GM12878 (cell line): ENCODE measurements at regions not wholly inside any gene's neighbourhood (a gene's known extent, or its start where the extent isn't known, plus 50 kb on each side); places are given as distances from the start of the nearest gene placed in this dataset.

ENCODE experiments used
- ATAC-seq: fragments of 200-7000 bp; cut with Tn5 transposase; 3 replicates; pipeline ENCODE4 v1.9.1; 2020; ENCODE audit warnings: mild to moderate bottlenecking, moderate library complexity
- BruUV-seq: library from RNA; stranded (reverse); fragments of 400-500 nt; replicated peaks from 2 replicates; lab custom pipeline; 2021; lab: Mats Ljungman, UMichigan
- CTCF ChIA-PET: fragments of 300-600 bp; sonication (Branson Sonifier 250); formaldehyde crosslinking; extraction: SDS; loops from one replicate; lab custom pipeline; 2021; ENCODE audit warnings: inconsistent platforms; lab: Yijun Ruan, JAX
- POLR2A ChIA-PET: fragments of 350-600 bp; formaldehyde crosslinking; extraction: SDS; loops from one replicate; lab custom pipeline; 2021; ENCODE audit warnings: inconsistent platforms; lab: Charles Lee
- RAD21 ChIA-PET: fragments of 300-600 bp; sonication (Branson Sonifier 250); formaldehyde crosslinking; loops from one replicate; lab custom pipeline; 2023; ENCODE audit warnings: antibody characterized with exemption; ENCODE audit not compliant: unreplicated experiment; lab: Charles Lee
- SMC1A ChIA-PET: fragments of 300-600 bp; sonication (Branson Sonifier 250); formaldehyde crosslinking; loops from one replicate; lab custom pipeline; 2023; ENCODE audit not compliant: unreplicated experiment, uncharacterized antibody; lab: Charles Lee
- DNase-seq: peaks from one replicate; pipeline ENCODE4 v3.0.0-alpha.2; 2011; ENCODE audit warnings: low read depth, low spot score
- FAIRE-seq: peaks from 3 replicates; lab custom pipeline; 2011; peaks lifted over from hg19 to GRCh38; lab: Jason Lieb, UNC
- H2AFZ ChIP-seq: 2 replicates; pipeline ENCODE4 v1.6.0; 2011; ENCODE audit warnings: low read depth, low read length, control low read depth; ENCODE audit not compliant: control insufficient read depth
- H3K27ac ChIP-seq: 2 replicates; pipeline ENCODE4 v1.5.1; 2011; ENCODE audit warnings: control low read depth; ENCODE audit not compliant: control insufficient read depth, insufficient read depth
- H3K27me3 ChIP-seq, 2 experiments: replicated peaks in 1 of 2; 2 replicates each; pipeline versions ENCODE4 v1.6.0 to v1.6.1; 2011; ENCODE audit warnings: low read length in 1 of 2; ENCODE audit not compliant: control insufficient read depth in 2 of 2, insufficient read depth in 2 of 2
- H3K36me3 ChIP-seq, 2 experiments: 2 replicates each; pipeline ENCODE4 v1.5.1; 2011; ENCODE audit warnings: low read length in 1 of 2; ENCODE audit not compliant: control insufficient read depth in 2 of 2, insufficient read depth in 2 of 2
- H3K4me1 ChIP-seq: 2 replicates; pipeline ENCODE4 v1.6.1; 2011; ENCODE audit warnings: mild to moderate bottlenecking, low read length, moderate library complexity, mixed read lengths; ENCODE audit not compliant: control insufficient read depth, insufficient read depth
- H3K4me2 ChIP-seq: 2 replicates; pipeline ENCODE4 v1.6.0; 2011; ENCODE audit warnings: control low read depth; ENCODE audit not compliant: control insufficient read depth, insufficient read depth
- H3K4me3 ChIP-seq: fragments of 200-600 bp; sonication (generic); 2 replicates; pipeline ENCODE4 v1.5.1; 2016
- H3K79me2 ChIP-seq: 2 replicates; pipeline ENCODE4 v1.6.0; 2011; ENCODE audit warnings: low read length; ENCODE audit not compliant: control insufficient read depth, insufficient read depth
- H3K9ac ChIP-seq: 2 replicates; pipeline ENCODE4 v1.8.0; 2011; ENCODE audit warnings: low read length, control low read depth, mixed read lengths; ENCODE audit not compliant: control insufficient read depth, insufficient read depth
- H3K9me3 ChIP-seq: replicated peaks from 3 replicates; pipeline ENCODE4 v1.5.1; 2011; ENCODE audit warnings: mild to moderate bottlenecking, low read length; ENCODE audit not compliant: control insufficient read depth, insufficient read depth
- H4K20me1 ChIP-seq: 2 replicates; pipeline ENCODE4 v1.6.0; 2011; ENCODE audit not compliant: control insufficient read depth, insufficient read depth
- EED ChIP-seq: sonication (generic); IDR thresholded peaks from 2 replicates; pipeline ENCODE4 v1.6.1; 2016; ENCODE audit warnings: antibody characterized with exemption, low read depth
- POLR2AphosphoS2 ChIP-seq: IDR thresholded peaks from 2 replicates; pipeline ENCODE4 v1.6.1; 2011; ENCODE audit warnings: low read depth, mild to moderate bottlenecking, low read length, improper control_type of control experiment, moderate library complexity
- TCF7 ChIP-seq: IDR thresholded peaks from 2 replicates; pipeline ENCODE4 v1.6.1; 2014; ENCODE audit warnings: antibody characterized with exemption, borderline replicate concordance
- WGBS: methylation state at CpG from one replicate; pipeline ENCODE4 v1.1.6; 2016; ENCODE audit warnings: low lambda C conversion rate; ENCODE audit not compliant: insufficient replicate concordance, insufficient coverage; ENCODE audit errors: missing lambda C conversion rate; 5-methylcytosine and 5-hydroxymethylcytosine counted together
- in situ Hi-C: fragments of 300-500 bp; cut with MboI; formaldehyde crosslinking; loops from 9 replicates; pipeline ENCODE4 v1.14.3; 2018; ENCODE audit warnings: mixed read lengths
- intact Hi-C: fragments of 100-400 bp; cut with micrococcal nuclease; formaldehyde crosslinking; loops from one replicate; pipeline ENCODE4 v1.14.2; 2022; ENCODE audit not compliant: unreplicated experiment
- TF ChIP-seq, protein P1 (sequence below): fragments of 450-650 bp; IDR thresholded peaks from 2 replicates; pipeline ENCODE4 v1.6.1; 2018; ENCODE audit warnings: borderline replicate concordance, mild to moderate bottlenecking; ENCODE audit not compliant: partially characterized antibody
- TF ChIP-seq, protein P2 (sequence below): fragments of 450-650 bp; IDR thresholded peaks from 2 replicates; pipeline ENCODE4 v1.6.1; 2018; ENCODE audit warnings: mild to moderate bottlenecking, low read depth, moderate library complexity; ENCODE audit not compliant: partially characterized antibody

DNA sequence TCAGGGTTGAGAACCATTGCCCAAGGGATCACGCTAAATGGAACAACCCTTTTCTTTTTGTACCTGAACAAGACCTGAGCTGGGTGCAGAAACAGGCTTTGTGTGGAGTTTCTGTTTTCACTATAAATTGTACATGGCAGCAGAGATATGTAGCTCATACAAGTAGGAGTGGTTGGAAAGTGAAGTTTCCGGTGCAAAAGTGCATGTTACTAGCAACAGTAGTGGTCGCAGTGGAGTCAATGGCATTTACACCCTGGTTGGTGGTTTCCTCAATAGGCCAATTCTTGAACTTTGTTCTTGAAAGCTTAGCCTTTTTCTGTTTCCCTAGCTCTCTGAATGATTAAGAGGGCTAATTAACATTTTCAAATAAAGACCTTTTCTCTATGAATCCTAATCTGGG is 170.7 kb downstream of the NEBL start:
- H3K9me3 ChIP-seq = no peaks in the 10 kb centered on the region
- H3K4me2 ChIP-seq = no peak overlapping the region
- H3K4me3 ChIP-seq = no peak overlapping the region
- H4K20me1 ChIP-seq = no peaks in the 10 kb centered on the region
- no peaks in the 10 kb centered on the region for H3K79me2 ChIP-seq
- POLR2A ChIA-PET = no interaction called here
- in situ Hi-C loops (no loop called here), intact Hi-C loops (no loop called here)
- ATAC-seq = no peak
- no peak overlapping the region for H2AFZ ChIP-seq
- no peak overlapping the region for H3K27ac ChIP-seq
- CTCF ChIA-PET = no interaction called here
- H3K27me3 ChIP-seq = no peaks in the 10 kb centered on the region
- no peaks in the 10 kb centered on the region for H3K4me1 ChIP-seq
- 35% methylated on average over 3 of the region's 3 CpGs for WGBS
- RAD21 ChIA-PET = no interaction called here
- FAIRE-seq = no peak
- H3K9ac ChIP-seq = no peak overlapping the region
- DNase-seq = no peak
- no peak for TF ChIP-seq POLR2AphosphoS2
- H3K36me3 ChIP-seq = no peaks in the 10 kb centered on the region
- SMC1A ChIA-PET = interaction anchor here (0.7 to 1.3 kb wide), 2 partner anchors 9 to 16 kb away, joined by 3 read pairs; no protein-coding TSS in a partner anchor
- BruUV-seq = no TSS peak

DNA sequence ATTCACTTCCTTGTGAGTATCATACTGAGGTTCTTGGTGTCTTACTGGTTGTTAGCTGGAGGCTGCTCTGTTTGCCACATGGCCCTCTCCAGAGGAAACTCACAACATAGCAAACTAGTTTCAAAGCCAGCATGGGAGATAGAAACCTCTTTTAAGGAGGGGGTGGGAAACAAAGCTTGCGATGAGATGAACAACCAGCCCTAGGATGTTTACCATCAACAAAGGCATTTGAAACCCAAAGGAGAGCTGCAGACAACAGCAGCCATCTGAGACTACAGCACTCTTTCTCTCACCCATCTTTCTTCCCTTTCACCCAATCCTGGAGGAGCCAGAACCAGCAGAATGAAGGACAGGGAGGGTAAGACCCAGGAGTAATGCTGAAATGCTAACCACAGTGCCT is 182.1 kb downstream of the NEBL start:
- in situ Hi-C loops = no loop called here
- H3K27me3 ChIP-seq = no peaks in the 10 kb centered on the region

More for the DNA sequence above, 182.1 kb downstream of the NEBL start:
- no TSS peak for BruUV-seq
- 14% methylated on average over 1 of the region's 1 CpG for WGBS
- ChIA-PET RAD21 (no interaction called here), SMC1A (interaction anchor here (0.6 kb wide), 1 partner anchor 558 kb away, joined by 3 read pairs; no protein-coding TSS in a partner anchor), CTCF (interaction anchor here (1.7 kb wide), 1 partner anchor 10 kb away, joined by 3 read pairs; no protein-coding TSS in a partner anchor), POLR2A (no interaction called here)
- Histone ChIP-seq H3K27ac (no peak overlapping the region), H2AFZ (no peak overlapping the region), H3K79me2 (no peaks in the 10 kb centered on the region), H3K9me3 (no peaks in the 10 kb centered on the region), H3K36me3 (no peaks in the 10 kb centered on the region), H3K4me3 (no peak overlapping the region), H3K9ac (no peak overlapping the region), H3K4me1 (no peaks in the 10 kb centered on the region), H4K20me1 (no peaks in the 10 kb centered on the region), H3K4me2 (no peak overlapping the region)
- TF ChIP-seq, protein P1, sequence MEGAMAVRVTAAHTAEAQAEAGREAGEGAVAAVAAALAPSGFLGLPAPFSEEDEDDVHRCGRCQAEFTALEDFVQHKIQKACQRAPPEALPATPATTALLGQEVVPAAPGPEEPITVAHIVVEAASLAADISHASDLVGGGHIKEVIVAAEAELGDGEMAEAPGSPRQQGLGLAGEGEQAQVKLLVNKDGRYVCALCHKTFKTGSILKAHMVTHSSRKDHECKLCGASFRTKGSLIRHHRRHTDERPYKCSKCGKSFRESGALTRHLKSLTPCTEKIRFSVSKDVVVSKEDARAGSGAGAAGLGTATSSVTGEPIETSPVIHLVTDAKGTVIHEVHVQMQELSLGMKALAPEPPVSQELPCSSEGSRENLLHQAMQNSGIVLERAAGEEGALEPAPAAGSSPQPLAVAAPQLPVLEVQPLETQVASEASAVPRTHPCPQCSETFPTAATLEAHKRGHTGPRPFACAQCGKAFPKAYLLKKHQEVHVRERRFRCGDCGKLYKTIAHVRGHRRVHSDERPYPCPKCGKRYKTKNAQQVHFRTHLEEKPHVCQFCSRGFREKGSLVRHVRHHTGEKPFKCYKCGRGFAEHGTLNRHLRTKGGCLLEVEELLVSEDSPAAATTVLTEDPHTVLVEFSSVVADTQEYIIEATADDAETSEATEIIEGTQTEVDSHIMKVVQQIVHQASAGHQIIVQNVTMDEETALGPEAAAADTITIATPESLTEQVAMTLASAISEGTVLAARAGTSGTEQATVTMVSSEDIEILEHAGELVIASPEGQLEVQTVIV = no peak
- TF ChIP-seq EED = no peak
- TF ChIP-seq, protein P2, sequence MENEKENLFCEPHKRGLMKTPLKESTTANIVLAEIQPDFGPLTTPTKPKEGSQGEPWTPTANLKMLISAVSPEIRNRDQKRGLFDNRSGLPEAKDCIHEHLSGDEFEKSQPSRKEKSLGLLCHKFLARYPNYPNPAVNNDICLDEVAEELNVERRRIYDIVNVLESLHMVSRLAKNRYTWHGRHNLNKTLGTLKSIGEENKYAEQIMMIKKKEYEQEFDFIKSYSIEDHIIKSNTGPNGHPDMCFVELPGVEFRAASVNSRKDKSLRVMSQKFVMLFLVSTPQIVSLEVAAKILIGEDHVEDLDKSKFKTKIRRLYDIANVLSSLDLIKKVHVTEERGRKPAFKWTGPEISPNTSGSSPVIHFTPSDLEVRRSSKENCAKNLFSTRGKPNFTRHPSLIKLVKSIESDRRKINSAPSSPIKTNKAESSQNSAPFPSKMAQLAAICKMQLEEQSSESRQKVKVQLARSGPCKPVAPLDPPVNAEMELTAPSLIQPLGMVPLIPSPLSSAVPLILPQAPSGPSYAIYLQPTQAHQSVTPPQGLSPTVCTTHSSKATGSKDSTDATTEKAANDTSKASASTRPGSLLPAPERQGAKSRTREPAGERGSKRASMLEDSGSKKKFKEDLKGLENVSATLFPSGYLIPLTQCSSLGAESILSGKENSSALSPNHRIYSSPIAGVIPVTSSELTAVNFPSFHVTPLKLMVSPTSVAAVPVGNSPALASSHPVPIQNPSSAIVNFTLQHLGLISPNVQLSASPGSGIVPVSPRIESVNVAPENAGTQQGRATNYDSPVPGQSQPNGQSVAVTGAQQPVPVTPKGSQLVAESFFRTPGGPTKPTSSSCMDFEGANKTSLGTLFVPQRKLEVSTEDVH = no peak
- no peak for TF ChIP-seq TCF7
- intact Hi-C loops = no loop called here
- FAIRE-seq (no peak), DNase-seq (no peak), ATAC-seq (no peak)
